ENCODE measurements at regions not wholly inside any gene's neighbourhood (a gene's known extent, or its start where the extent isn't known, plus 50 kb on each side); places are given as distances from the start of the nearest gene placed in this dataset.

DNA sequence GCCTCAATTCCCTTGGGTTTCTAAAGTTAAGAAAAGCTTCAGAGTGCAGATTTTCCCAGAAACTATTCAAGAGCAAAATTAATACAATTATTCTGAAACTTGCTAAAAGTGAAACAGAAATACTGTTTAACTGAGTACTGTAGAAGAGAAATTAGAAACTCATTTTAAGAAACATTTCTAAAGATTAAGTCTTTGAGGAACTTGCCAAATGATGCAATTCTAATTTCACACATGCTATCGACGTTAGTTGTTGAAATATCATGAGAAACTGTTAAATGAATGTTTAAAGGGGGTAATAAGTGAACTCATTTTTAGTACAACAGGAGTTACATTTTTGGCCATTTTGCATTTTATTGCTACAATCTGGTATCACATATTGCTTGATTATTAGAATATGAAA lies 125.3 kb upstream of the MAOA start:
- TF ChIP-seq CTCF (IDR thresholded peaks at IDR 0.05; ENCODE audit: low read depth, low read length) (no peak), EZH2phosphoT487 (IDR thresholded peaks at IDR 0.05; ENCODE audit: low read depth) (no peak)
